T-helper 1 cell (primary cell): ENCODE measurements at regions not wholly inside any gene's neighbourhood (a gene's known extent, or its start where the extent isn't known, plus 50 kb on each side); places are given as distances from the start of the nearest gene placed in this dataset.

ENCODE experiments used
- DNase-seq, 5 donors: peaks; one replicate each; pipeline ENCODE4 v3.0.0-alpha.2; 2012 to 2020

GRCh38 chr2:14221466-14221865 is 411.1 kb upstream of the LRATD1 start:
- DNase-seq, result no peak

- DNase-seq, result no peak
Measured at GRCh38 chr2:14223576-14223975, 408.9 kb upstream of the LRATD1 start.

GRCh38 chr2:14231391-14231898 is 401.1 kb upstream of the LRATD1 start:
- DNase-seq, result no peak

- no peak for DNase-seq
Measured at GRCh38 chr2:14232217-14232616, 400.3 kb upstream of the LRATD1 start.

- DNase-seq, result no peak
Measured at GRCh38 chr2:14234911-14235310, 397.6 kb upstream of the LRATD1 start.

- no peak for DNase-seq
Measured at GRCh38 chr2:14235667-14236066, 396.9 kb upstream of the LRATD1 start.

GRCh38 chr2:14237902-14238301 is 394.6 kb upstream of the LRATD1 start:
- DNase-seq, result no peak

- DNase-seq, result no peak
Measured at GRCh38 chr2:14239605-14240004, 392.9 kb upstream of the LRATD1 start.

GRCh38 chr2:14240868-14241267 is 391.6 kb upstream of the LRATD1 start:
- DNase-seq, result no peak

GRCh38 chr2:14245901-14246300 is 386.6 kb upstream of the LRATD1 start:
- no peak for DNase-seq

GRCh38 chr2:14255135-14255820 is 377.2 kb upstream of the LRATD1 start:
- no peak for DNase-seq

GRCh38 chr2:14256890-14257289 is 375.6 kb upstream of the LRATD1 start:
- DNase-seq, result no peak

GRCh38 chr2:14257801-14258507 is 374.6 kb upstream of the LRATD1 start:
- no peak for DNase-seq

GRCh38 chr2:14261771-14262170 is 370.7 kb upstream of the LRATD1 start:
- DNase-seq, result no peak

- no peak for DNase-seq
Measured at GRCh38 chr2:14263053-14263452, 369.5 kb upstream of the LRATD1 start.

- no peak for DNase-seq
Measured at GRCh38 chr2:14270036-14270582, 362.4 kb upstream of the LRATD1 start.

- DNase-seq, result no peak
Measured at GRCh38 chr2:14272396-14273075, 360.0 kb upstream of the LRATD1 start.

- no peak for DNase-seq
Measured at GRCh38 chr2:14273650-14274049, 358.9 kb upstream of the LRATD1 start.

GRCh38 chr2:14284244-14284643 is 348.3 kb upstream of the LRATD1 start:
- no peak for DNase-seq

- DNase-seq, result no peak
Measured at GRCh38 chr2:14285812-14286211, 346.7 kb upstream of the LRATD1 start.

- no peak for DNase-seq
Measured at GRCh38 chr2:14288016-14288415, 344.5 kb upstream of the LRATD1 start.

- no peak for DNase-seq
Measured at GRCh38 chr2:14292964-14293363, 339.6 kb upstream of the LRATD1 start.

GRCh38 chr2:14297340-14297739 is 335.2 kb upstream of the LRATD1 start:
- DNase-seq, result no peak
